Stimulated activated CD8-positive, alpha-beta memory T cell treated with anti-CD3 and anti-CD28 coated beads, Interleukin-4, amount 100 ng/mL, for 24 hours (primary cell): ENCODE measurements at regions not wholly inside any gene's neighbourhood (a gene's known extent, or its start where the extent isn't known, plus 50 kb on each side); places are given as distances from the start of the nearest gene placed in this dataset.
"Not testable (repeated sequence)": the region's sequence is repeated elsewhere in the genome, so short reads cannot be mapped to it uniquely, and the experiment has no call there.

Experiments
- DNase-seq: peaks from one replicate; pipeline ENCODE4 v3.0.0-alpha.2; 2020; ENCODE audit warnings: low read depth

DNA sequence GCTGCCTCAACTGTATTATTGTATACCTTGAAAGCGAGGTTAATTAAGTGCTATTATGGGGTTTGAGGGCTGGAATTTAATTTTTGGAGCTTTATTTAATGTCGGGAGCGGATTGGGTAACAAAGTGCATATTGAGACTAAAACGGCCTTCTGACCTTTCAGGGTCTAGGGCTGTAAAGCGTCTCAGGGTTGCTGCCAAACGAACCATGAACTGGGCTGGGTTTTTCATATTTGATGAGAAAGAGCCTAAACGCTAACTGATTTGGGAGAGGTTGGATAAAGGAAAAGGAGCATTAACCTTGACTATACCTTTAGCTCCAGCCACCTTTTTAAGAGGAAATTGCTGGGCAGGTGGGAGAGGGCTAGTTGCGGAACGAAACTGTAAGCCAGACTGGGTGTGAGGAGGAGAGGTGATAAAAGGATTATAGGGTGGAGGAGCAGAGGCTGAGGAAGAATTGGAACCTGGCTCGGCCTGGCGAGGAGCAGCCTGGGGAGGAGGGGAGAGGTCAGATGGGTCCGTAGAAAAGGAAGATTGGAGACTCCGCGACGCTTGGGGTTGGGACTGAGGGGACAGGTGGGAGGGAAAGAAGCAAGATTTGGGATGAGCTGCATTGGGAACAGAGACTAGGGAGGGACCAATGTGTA lies 209.0 kb upstream of the ELL2 start:
- DNase-seq = not testable (repeated sequence)

DNA sequence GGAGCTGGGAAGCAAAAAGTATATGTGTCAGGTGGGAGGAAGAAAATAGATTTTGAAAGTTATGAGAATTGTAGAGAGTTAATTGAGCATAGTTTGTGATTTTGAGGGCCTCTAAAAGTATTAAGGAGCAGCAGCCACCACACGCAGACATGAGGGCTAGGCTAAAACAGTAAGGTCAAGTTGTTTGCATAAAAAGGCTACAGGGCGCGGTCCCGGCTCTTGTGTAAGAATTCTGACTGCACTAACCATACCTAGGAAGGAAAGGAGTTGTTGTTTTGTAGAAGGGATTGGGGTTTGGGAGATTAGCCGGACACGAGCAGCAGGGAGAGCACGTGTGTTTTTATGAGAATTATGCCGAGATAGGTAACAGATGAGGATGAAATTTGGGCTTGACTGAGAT lies 207.2 kb upstream of the ELL2 start:
- DNase-seq = not testable (repeated sequence)

- DNase-seq = no peak
Measured at GRCh38 chr5:96159043-96159442, 197.4 kb upstream of the ELL2 start.

DNA sequence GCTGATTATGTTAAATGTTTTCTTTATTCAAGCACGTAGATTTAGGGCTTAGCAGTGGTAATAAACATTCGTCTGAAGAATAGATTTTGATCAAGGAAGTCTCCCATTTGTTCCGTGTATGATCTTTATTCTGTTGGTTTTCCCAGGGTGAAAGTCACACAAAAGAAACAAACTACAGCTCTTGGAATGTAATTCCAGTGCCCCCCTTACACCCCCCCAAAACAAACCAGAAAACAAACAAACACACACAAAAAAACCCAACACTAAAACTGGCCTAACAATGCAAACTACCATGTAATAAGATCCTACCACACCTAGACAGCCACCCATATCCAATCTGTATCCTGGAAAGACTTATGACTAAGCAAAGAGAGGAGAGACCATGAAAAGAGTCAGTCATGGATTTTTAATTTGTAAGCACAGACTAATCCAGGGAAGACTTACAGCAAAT lies 196.2 kb upstream of the ELL2 start:
- DNase-seq = no peak

DNA sequence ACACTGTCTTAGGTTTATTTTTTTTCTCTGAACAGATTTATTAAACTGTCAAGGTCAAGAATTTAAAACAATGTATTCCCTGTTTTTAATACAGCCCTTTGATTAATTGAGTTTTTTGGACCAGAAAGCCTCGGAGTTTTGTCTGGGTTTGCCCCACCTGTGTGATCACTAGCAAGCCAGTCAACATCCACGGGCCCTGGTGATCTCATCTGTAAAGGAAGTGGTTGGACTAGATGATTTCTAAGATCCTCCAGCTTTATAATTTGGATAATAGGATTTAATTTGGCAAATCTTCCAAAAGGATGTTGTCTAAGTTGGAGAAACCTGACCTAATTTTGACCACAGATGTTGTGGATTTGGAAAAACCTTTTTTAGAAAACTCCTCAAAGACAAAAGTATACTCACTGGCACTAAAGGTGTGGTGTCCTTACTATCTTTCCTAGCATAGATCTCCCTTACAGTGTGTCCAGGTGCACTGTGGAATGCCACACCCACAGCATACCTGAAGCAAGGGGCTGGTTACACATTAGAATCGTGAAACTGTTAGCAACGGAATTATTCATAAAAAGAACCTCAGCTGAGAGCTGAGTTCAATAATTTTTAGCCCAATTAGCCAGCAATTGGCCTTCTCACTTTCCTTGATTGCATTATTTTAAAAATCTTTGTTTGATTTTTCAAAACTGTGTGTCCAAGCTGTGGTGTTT lies 195.6 kb upstream of the ELL2 start:
- no peak for DNase-seq

GRCh38 chr5:96155147-96155546 lies 193.5 kb upstream of the ELL2 start:
- DNase-seq = no peak

- DNase-seq = no peak
Measured at GRCh38 chr5:96151891-96152290, 190.2 kb upstream of the ELL2 start.

GRCh38 chr5:96150007-96150406 lies 188.4 kb upstream of the ELL2 start:
- DNase-seq = no peak

GRCh38 chr5:96149546-96149945 lies 187.9 kb upstream of the ELL2 start:
- no peak for DNase-seq

- DNase-seq = no peak
Measured at GRCh38 chr5:96149021-96149420, 187.4 kb upstream of the ELL2 start.

GRCh38 chr5:96148376-96148775 lies 186.7 kb upstream of the ELL2 start:
- DNase-seq = no peak

GRCh38 chr5:96147866-96148265 lies 186.2 kb upstream of the ELL2 start:
- no peak for DNase-seq

DNA sequence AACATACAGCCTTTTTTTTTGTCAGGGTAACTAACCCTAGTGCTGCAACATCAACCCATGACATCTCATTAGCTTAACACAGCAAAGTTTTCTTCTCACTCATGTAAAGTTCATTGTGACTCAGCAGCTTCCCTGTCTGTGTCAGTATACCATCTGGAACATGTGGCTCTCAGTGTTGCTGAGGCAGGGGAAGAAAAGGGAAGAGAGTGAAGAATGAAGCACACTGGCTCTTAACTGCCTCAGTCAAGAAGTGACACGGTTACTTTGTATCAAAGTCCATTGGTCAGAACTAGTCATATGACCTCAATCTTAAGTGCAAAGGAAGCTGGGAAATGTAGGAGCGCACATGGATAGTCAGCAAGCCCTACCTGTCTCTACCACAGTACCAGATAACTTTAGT lies 185.0 kb upstream of the ELL2 start:
- DNase-seq = no peak

DNA sequence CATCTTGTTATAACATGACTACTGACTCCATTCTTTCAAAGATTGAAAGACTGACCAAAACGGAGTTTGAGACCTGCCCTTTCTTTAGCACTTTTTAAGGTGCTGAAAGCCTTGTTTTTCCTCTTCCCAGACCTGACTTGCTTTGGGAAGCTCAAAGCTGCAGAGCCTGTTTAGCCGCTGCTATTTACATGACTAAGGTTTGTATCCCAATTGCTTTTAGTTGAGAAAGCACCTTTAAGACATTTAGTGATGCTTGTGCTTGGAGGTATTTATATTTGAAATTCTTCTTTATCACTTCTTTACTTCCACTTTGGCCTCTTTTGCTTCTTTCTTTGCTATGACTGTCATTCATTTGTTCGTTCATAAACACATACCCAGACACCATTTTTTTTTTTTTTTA lies 182.6 kb upstream of the ELL2 start:
- no peak for DNase-seq

GRCh38 chr5:96143450-96143849 lies 181.8 kb upstream of the ELL2 start:
- DNase-seq = no peak

- no peak for DNase-seq
Measured at GRCh38 chr5:96142786-96143434, 181.3 kb upstream of the ELL2 start.

DNA sequence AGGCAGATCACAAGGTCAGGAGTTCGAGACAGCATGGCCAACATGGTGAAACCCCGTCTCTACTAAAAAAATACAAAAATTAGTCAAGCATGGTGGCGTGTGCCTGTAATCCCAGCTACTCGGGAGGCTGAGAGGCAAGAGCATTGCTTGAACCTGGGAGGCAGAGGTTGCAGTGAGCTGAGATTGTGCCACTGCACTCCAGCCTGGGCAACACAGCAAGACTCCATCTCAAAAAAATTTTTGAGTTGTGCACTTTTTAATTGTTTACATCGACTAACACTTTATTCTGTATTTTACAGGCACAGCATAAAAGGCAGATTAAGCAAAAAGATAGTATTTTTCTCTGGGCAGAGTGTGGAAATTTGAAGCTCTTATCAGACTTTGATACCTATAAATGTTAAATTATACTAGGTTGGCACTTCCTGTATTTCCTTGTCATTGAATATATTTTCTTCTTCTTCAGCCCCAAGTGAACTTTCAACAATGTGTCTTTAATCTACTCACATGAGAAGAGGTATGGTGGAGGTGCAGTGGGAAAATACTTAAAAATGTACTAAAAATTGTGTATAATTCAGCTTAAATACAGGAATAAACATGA lies 180.6 kb upstream of the ELL2 start:
- no peak for DNase-seq

DNA sequence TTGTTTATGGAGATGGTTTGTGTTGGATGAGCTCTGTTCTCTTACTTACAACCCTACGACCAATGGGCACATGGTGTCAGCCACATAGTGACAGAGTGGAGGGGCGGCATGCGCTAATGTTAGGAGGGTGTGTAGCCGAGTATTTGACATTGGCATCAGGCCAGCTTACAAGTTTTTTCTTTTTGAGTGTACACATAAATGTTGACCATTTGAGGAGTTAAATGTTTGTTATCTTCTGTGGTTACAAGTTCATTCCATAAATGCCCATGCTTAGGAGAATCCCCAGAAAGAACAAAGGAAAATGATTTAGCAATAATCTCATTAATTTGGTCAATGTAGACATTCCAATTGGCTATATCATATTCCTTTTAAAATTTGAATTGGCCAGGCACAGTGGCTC lies 180.1 kb upstream of the ELL2 start:
- no peak for DNase-seq

DNA sequence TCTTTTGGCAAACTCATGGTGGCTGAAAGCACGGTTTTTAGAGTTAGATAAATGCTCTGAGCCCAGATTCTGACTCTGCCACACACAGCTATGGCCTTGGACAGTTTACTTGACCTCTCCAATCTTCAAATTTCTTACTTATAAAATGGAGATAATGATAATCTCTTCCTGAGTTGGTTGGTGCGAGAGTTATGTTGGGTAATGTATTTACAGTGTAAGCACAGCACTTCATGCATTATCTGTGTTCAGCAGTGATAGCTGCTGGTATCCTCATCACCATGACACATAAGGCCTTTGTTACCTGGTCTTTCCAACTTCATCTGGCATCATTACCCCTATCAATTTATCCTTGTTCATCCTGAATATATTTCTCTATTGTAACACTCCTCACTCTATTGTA lies 178.8 kb upstream of the ELL2 start:
- DNase-seq = no peak

- no peak for DNase-seq
Measured at GRCh38 chr5:96140084-96140483, 178.4 kb upstream of the ELL2 start.

- no peak for DNase-seq
Measured at GRCh38 chr5:96134886-96135285, 173.2 kb upstream of the ELL2 start.

GRCh38 chr5:96133341-96134079 lies 171.9 kb upstream of the ELL2 start:
- DNase-seq = no peak
